Spleen (tissue), 11 donors: ENCODE measurements at regions not wholly inside any gene's neighbourhood (a gene's known extent, or its start where the extent isn't known, plus 50 kb on each side); places are given as distances from the start of the nearest gene placed in this dataset.
A peak's percentile ranks its signal among the peaks of the same experiment; 100 is the strongest.
"Not testable (repeated sequence)": the region's sequence is repeated elsewhere in the genome, so short reads cannot be mapped to it uniquely, and the experiment has no call there.

ENCODE experiments used
- DNase-seq: peaks from one replicate; pipeline ENCODE4 v3.0.0-alpha.2; 2020
- H3K27ac ChIP-seq, 8 donors: fragments of 200-600 bp; sonication (generic) in 7 of 8; 1 replicate in 4 of 8; 2 replicates in 4 of 8; pipeline versions ENCODE4 v1.5.0 to v1.8.0; 2016 to 2021; ENCODE audit warnings: inconsistent platforms in 4 of 8, mild to moderate bottlenecking in 4 of 8, moderate library complexity in 1 of 8
- H3K27me3 ChIP-seq, 7 donors: fragments of 200-600 bp; sonication (generic) in 6 of 7; replicated peaks in 1 of 7; 1 replicate in 4 of 7; 2 replicates in 3 of 7; pipeline versions ENCODE4 v1.5.0 to v1.8.0; 2016 to 2021; ENCODE audit warnings: inconsistent platforms in 3 of 7, mild to moderate bottlenecking in 1 of 7
- H3K36me3 ChIP-seq, 6 donors: fragments of 200-600 bp; sonication (generic) in 5 of 6; 1 replicate in 4 of 6; 2 replicates in 2 of 6; pipeline versions ENCODE4 v1.5.0 to v1.8.0; 2016 to 2021; ENCODE audit warnings: inconsistent platforms in 2 of 6
- H3K4me1 ChIP-seq, 6 donors: fragments of 200-600 bp; sonication (generic) in 5 of 6; 1 replicate in 3 of 6; 2 replicates in 3 of 6; pipeline versions ENCODE4 v1.5.0 to v1.8.0; 2016 to 2021; ENCODE audit warnings: inconsistent platforms in 3 of 6
- H3K4me3 ChIP-seq, 8 donors: fragments of 200-600 bp; sonication (generic) in 7 of 8; 1 replicate in 4 of 8; 2 replicates in 4 of 8; pipeline versions ENCODE4 v1.5.0 to v1.8.0; 2016 to 2021; ENCODE audit warnings: inconsistent platforms in 4 of 8, mild to moderate bottlenecking in 4 of 8, moderate library complexity in 2 of 8
- H3K9me3 ChIP-seq, 8 donors: fragments of 200-600 bp; sonication (generic) in 7 of 8; 1 replicate in 4 of 8; 2 replicates in 4 of 8; pipeline versions ENCODE4 v1.5.0 to v1.8.0; 2016 to 2021; ENCODE audit warnings: inconsistent platforms in 4 of 8
- POLR2A ChIP-seq, 3 donors: fragments of 450-650 bp; IDR thresholded peaks; one replicate each; pipeline ENCODE4 v1.5.1; 2017; ENCODE audit warnings: antibody characterized with exemption in 3 of 3, mild to moderate bottlenecking in 1 of 3
- POLR2AphosphoS5 ChIP-seq, 3 donors: sonication (generic); formaldehyde crosslinking; IDR thresholded peaks; one replicate each; pipeline ENCODE4 v1.5.1; 2017; ENCODE audit warnings: antibody characterized with exemption in 3 of 3
- WGBS, 5 donors: extraction: QIAGEN DNeasy Blood & Tissue Kit in 3 of 5; methylation state at CpG; one replicate each; pipeline versions ENCODE4 v1.1.5 to v1.1.7; 2013 to 2018; 5-methylcytosine and 5-hydroxymethylcytosine counted together
- intact Hi-C: fragments of 100-400 bp; cut with DNase I; formaldehyde crosslinking; loops from one replicate; pipeline ENCODE4 v1.15.0; 2023; ENCODE audit warnings: low total_unique reads
- TF ChIP-seq, protein P1 (sequence below), 11 experiments: fragments of 200-600 bp in 7 of 11; fragments of 450-650 bp in 4 of 11; sonication (generic) in 4 of 11; IDR thresholded peaks in 8 of 11; conservative IDR thresholded peaks in 3 of 11; 1 replicate in 7 of 11; 2 replicates in 4 of 11; pipeline versions ENCODE4 v1.4.0 to v1.8.0; 2016 to 2021; ENCODE audit warnings: antibody characterized with exemption in 11 of 11, inconsistent platforms in 4 of 11, mild to moderate bottlenecking in 1 of 11
- donor health status: healthy with polysubstance abuse.
- donor health status: DM: no; HTN: no; CAD: no; lungs with moderate emphysema.
- donor health status: DM: no; HTN: no; CAD: no.
- donor health status: Bipolar disorder and iron deficiency.
- donor health status: healthy.
- donor health status: DM: no; HTN: no; CAD: no.
- donor health status: DM: yes; HTN: yes; CAD: no.

DNA sequence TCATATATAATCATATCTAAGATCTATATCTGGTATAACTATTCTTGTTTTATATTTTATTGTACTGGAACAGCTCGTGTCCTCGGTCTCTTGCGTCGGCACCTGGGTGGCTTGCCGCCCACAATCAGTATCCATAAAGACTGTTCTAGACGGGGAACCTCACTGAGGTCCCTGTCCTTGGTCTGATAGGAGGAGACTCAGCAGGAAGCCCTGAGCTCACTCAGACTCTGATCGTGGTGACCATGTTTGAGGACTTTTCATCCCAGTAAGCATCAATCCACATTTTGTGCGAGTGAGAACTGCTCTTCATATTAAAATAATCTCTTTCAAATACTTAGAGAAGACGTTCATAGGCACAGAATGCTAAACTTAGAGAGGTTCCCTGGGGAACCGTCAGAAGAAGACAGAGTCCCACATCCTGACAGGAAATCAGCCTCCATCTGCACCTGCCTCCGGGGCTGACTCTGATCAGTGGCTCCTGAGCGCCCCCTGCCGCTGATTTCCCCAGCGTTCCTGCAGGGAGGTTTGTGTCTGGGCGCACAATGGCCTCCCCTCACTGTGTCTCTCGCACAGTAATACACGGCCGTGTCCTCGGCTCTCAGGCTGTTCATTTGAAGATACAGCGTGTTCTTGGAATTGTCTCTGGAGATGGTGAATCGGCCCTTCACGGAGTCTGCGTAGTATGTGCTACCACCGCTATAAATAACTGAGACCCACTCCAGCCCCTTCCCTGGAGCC is 1065.9 kb downstream of the TMEM121 start:
- Histone ChIP-seq H3K4me3 (peak overlapping the region in 1 of 8 donors; percentile 30), H3K27ac (peak overlapping the region in 1 of 8 donors; percentile 11), H3K4me1 (peaks cover 0 to 17% (median 1%) of the 10 kb centered on the region in 6 donors)
- H3K36me3 ChIP-seq, H3K27me3 ChIP-seq, intact Hi-C loops, H3K9me3 ChIP-seq: not testable (repeated sequence)
- TF ChIP-seq, protein P1, sequence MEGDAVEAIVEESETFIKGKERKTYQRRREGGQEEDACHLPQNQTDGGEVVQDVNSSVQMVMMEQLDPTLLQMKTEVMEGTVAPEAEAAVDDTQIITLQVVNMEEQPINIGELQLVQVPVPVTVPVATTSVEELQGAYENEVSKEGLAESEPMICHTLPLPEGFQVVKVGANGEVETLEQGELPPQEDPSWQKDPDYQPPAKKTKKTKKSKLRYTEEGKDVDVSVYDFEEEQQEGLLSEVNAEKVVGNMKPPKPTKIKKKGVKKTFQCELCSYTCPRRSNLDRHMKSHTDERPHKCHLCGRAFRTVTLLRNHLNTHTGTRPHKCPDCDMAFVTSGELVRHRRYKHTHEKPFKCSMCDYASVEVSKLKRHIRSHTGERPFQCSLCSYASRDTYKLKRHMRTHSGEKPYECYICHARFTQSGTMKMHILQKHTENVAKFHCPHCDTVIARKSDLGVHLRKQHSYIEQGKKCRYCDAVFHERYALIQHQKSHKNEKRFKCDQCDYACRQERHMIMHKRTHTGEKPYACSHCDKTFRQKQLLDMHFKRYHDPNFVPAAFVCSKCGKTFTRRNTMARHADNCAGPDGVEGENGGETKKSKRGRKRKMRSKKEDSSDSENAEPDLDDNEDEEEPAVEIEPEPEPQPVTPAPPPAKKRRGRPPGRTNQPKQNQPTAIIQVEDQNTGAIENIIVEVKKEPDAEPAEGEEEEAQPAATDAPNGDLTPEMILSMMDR (IDR thresholded peaks at IDR 0.05 in 8 of 11, conservative IDR thresholded peaks at IDR 0.05 in 3 of 11), result peak in 5 of 11 experiments; percentile 44 to 58 (median 52)
- peak; percentile 82 for DNase-seq
- WGBS, 5 donors, result 39 to 53% (median 43%) methylated on average over 11 to 24 of the region's 24 CpGs

DNA sequence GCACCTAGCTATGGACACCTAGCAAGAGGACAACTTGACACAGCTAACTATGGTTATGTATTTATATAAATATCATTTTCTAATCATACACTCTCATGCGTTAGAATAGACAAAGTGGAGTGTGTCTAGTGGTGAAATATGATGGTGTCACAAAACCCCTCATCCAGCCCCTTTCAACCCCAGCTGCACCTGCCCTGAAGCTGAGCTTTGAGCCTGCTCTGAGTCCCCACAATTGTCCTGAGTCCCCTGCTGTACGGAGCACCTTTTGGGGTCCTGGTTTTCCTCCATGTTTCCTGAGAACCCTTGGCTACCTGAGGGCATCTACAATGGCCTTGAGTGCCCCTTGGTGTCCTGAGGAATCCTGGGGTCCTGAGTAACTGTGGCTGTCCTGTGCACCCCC is 1072.8 kb downstream of the TMEM121 start:
- intact Hi-C loops, result no loop called here
- Histone ChIP-seq H3K27me3 (peaks cover 0 to 31% (median 0%) of the 10 kb centered on the region in 7 donors), H3K4me1 (no peaks in the 10 kb centered on the region), H3K9me3 (no peaks in the 10 kb centered on the region), H3K36me3 (no peaks in the 10 kb centered on the region), H3K4me3 (no peak overlapping the region), H3K27ac (no peak overlapping the region)
- DNase-seq, result no peak
- TF ChIP-seq, protein P1 (IDR thresholded peaks at IDR 0.05 in 8 of 11, conservative IDR thresholded peaks at IDR 0.05 in 3 of 11), result no peak
- TF ChIP-seq POLR2AphosphoS5 (IDR thresholded peaks at IDR 0.05), result no peak
- no peak for TF ChIP-seq POLR2A (IDR thresholded peaks at IDR 0.05)
- WGBS, 5 donors, result 56 to 75% (median 71%) methylated on average over 2 of the region's 2 CpGs

- H3K27ac ChIP-seq, result no peak overlapping the region
- intact Hi-C loops, result no loop called here
- H3K36me3 ChIP-seq, result no peaks in the 10 kb centered on the region
- H3K9me3 ChIP-seq, result no peaks in the 10 kb centered on the region
- 48 to 62% (median 50%) methylated on average over 20 to 27 of the region's 27 CpGs for WGBS, 5 donors
- no peak overlapping the region for H3K4me3 ChIP-seq
- peaks cover 0 to 6% (median 0%) of the 10 kb centered on the region in 6 donors for H3K4me1 ChIP-seq
- peaks cover 0 to 55% (median 4%) of the 10 kb centered on the region in 7 donors for H3K27me3 ChIP-seq
- TF ChIP-seq POLR2AphosphoS5 (IDR thresholded peaks at IDR 0.05), result peak in 2 of 3 donors; percentile 32 to 39
- no peak for TF ChIP-seq POLR2A (IDR thresholded peaks at IDR 0.05)
- TF ChIP-seq, protein P1 (IDR thresholded peaks at IDR 0.05 in 8 of 11, conservative IDR thresholded peaks at IDR 0.05 in 3 of 11), result peak; percentile 22 to 79 (median 61)
- DNase-seq, result peak; percentile 93
Observed at GRCh38 chr14:106605548-106606448, 1079.4 kb downstream of the TMEM121 start.

GRCh38 chr14:106606936-106607335 is 1080.6 kb downstream of the TMEM121 start:
- TF ChIP-seq, protein P1 (IDR thresholded peaks at IDR 0.05 in 8 of 11, conservative IDR thresholded peaks at IDR 0.05 in 3 of 11), result no peak
- TF ChIP-seq POLR2AphosphoS5 (IDR thresholded peaks at IDR 0.05) (no peak), POLR2A (IDR thresholded peaks at IDR 0.05) (no peak)
- no peak overlapping the region for H3K4me3 ChIP-seq
- WGBS, 5 donors, result 69 to 80% (median 71%) methylated on average over 2 of the region's 2 CpGs
- intact Hi-C loops, result no loop called here
- peaks cover 0 to 6% (median 0%) of the 10 kb centered on the region in 6 donors for H3K4me1 ChIP-seq
- no peaks in the 10 kb centered on the region for H3K9me3 ChIP-seq
- H3K27ac ChIP-seq, result no peak overlapping the region
- DNase-seq, result no peak
- peaks cover 0 to 52% (median 0%) of the 10 kb centered on the region in 7 donors for H3K27me3 ChIP-seq
- H3K36me3 ChIP-seq, result no peaks in the 10 kb centered on the region
